ENCODE measurements at regions not wholly inside any gene's neighbourhood (a gene's known extent, or its start where the extent isn't known, plus 50 kb on each side); places are given as distances from the start of the nearest gene placed in this dataset.

DNA sequence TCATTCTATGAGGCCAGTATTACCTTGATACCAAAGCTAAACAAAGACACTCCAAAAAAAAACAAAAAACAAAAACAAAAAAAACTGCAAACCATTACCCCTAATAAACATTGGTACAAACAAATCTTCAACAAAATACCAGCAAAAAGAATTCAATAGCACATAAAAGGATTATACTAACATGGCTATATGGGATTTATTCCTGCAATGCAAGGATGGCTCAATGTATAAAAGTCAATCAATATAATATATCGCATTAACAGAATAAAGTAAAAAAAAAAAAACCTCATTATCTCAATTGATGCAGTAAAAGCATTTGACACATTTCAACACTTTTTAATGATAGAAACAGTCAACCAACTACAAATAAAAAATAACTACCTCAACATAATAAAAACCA is 233.3 kb upstream of the NFE2L3 start:
- DNase-seq (ENCODE audit: low spot score): no peak
- TF ChIP-seq, protein P1, sequence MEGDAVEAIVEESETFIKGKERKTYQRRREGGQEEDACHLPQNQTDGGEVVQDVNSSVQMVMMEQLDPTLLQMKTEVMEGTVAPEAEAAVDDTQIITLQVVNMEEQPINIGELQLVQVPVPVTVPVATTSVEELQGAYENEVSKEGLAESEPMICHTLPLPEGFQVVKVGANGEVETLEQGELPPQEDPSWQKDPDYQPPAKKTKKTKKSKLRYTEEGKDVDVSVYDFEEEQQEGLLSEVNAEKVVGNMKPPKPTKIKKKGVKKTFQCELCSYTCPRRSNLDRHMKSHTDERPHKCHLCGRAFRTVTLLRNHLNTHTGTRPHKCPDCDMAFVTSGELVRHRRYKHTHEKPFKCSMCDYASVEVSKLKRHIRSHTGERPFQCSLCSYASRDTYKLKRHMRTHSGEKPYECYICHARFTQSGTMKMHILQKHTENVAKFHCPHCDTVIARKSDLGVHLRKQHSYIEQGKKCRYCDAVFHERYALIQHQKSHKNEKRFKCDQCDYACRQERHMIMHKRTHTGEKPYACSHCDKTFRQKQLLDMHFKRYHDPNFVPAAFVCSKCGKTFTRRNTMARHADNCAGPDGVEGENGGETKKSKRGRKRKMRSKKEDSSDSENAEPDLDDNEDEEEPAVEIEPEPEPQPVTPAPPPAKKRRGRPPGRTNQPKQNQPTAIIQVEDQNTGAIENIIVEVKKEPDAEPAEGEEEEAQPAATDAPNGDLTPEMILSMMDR (IDR thresholded peaks at IDR 0.05): no peak
- H3K27ac ChIP-seq: no peak overlapping the region
- no peak overlapping the region for H3K4me3 ChIP-seq

DNA sequence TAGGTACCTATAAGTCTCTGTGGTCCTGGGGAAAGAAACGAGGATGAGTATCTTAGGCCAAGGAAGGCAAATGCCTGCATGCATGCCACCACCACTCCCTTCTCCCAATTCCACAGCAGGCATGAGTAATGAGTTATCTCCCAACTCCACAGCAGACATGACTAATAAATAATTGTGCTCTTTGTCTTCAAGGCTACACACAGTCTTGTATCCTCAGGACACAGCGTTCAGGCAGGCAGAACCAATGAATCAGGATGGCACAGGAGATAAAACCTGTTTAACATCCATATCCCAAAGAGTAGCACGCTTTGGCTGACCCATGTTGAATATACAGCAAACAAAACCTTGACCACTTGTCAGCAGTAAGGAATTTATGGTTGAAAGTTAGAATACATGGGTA is 229.7 kb upstream of the NFE2L3 start:
- TF ChIP-seq, protein P1 (IDR thresholded peaks at IDR 0.05): no peak
- Histone ChIP-seq H3K4me3 (no peak overlapping the region), H3K27ac (no peak overlapping the region)
- DNase-seq (ENCODE audit: low spot score): no peak

DNA sequence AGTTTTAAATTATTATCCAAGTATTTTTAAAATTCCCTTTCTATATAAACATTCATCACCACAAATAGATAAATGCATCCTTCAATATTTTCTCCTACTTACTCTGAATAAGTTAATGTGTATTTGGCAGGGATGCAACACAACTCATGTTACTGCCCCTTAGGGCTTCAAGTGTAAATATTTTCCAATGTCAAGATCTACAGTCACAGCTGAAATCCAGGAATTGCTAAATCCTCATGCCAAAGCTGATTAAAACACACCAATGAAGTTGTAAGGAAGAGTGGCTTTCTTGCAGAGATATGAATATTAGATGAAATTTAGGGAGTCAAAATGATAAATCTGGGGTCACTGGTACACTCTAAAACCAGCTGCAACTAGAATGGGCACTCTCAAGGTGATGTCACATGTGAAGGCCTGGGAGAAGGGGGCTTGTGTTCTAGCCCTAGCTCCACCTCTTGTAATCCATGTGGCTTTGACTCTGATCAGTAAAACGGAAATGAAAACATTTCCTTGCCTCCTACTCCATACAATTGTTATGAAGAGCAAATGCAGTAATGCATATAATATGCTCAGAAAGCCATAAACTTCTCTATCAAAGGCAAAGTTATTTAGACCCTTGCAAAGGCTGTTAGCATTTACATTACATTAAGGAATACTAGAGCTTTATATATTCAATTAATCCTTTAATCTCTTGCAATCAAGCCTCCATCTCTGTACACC is 228.1 kb upstream of the NFE2L3 start:
- no peak for DNase-seq (ENCODE audit: low spot score)
- Histone ChIP-seq H3K27ac (no peak overlapping the region), H3K4me3 (no peak overlapping the region)
- TF ChIP-seq, protein P1 (IDR thresholded peaks at IDR 0.05): no peak

DNA sequence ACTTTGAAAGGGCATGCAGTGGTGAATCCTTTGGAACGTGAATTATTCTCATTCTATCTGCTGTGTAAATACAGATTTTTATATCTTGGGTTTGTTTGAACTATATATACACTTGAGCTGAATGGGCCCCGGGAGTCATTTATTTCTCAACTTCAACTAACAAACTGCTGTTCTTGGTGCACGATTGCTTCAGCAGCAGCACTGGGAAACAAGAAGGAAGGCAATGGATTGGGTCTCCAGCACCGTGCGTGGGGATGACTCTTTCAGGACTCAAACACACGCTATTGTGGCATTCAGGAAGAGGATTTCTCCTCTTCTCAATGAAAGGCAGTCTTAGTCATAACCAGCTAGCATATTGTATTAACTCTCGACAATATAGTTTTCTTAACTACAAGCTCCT is 226.0 kb upstream of the NFE2L3 start:
- no peak overlapping the region for H3K27ac ChIP-seq
- no peak for DNase-seq (ENCODE audit: low spot score)
- H3K4me3 ChIP-seq: no peak overlapping the region
- TF ChIP-seq, protein P1 (IDR thresholded peaks at IDR 0.05): no peak

DNA sequence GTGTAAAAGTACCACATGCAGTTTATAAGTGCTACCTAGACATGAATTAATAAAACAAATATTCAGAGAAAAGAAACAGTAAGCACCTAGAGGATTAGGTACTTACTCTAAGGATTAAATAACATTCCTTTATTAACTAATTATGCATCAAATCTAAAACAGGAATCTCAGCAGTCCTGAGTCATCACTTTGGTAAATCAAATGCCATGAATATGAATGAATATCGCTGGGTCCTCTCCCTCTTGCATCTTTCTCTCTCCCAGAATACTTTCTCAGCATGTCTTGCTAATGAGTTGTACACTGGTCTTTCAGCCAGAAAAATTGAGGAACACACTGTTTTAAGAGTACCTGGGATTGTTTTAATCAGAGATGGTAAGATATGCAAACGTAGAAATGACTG is 225.5 kb upstream of the NFE2L3 start:
- H3K27ac ChIP-seq: no peak overlapping the region
- H3K4me3 ChIP-seq: no peak overlapping the region
- TF ChIP-seq, protein P1 (IDR thresholded peaks at IDR 0.05): no peak
- no peak for DNase-seq (ENCODE audit: low spot score)

DNA sequence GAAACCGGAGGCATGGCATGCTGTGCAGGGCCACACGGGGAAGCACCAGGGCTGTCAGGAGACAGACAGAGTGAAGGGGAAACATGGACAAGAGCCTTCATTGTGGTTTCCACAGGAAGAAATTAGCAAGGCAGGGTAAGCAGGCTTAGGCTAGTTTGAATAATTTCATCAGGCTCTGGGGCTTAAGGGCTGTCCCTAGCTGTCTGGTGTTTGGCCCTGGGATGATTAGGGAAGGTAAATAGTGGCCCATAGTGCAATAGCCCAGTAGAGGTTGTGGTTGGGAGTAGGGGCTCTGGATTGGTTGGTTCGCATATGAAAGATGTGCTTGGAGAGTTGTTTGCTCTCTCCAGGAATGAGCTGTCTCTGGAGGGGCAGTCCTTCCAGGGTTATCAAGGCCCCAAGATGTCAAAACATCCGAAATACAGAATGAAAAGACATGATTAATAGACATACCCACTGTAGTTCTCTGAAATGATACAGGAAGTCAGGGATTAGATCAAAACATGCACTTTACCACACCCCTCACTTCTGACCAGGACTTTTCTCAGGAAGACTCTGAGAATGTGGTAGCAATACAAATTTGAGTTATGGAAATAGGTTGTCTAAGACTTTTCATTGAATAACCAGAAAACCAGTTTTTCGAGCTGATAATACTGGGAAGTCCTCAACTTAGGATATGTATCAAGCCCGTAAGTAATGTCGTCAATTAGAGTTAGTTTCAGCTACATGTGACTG is 224.9 kb upstream of the NFE2L3 start:
- H3K27ac ChIP-seq: no peak overlapping the region
- no peak overlapping the region for H3K4me3 ChIP-seq
- TF ChIP-seq, protein P1 (IDR thresholded peaks at IDR 0.05): no peak
- no peak for DNase-seq (ENCODE audit: low spot score)

DNA sequence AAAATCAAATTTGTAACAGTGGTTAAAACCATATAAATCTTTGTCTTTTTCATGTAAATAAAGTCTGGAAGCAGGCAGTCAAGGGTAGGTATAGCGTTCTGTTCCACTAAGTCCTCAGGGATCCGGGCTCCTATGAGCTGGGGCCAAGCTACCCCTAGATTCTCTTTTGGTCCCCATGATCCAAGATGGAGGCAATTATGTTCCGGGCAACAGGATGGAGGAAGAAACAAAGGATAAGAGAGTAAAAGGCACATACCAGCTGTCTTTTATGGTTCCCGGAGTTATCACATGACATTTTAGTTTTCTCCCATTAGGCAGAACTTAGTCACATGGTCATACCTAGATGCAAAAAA is 224.4 kb upstream of the NFE2L3 start:
- TF ChIP-seq, protein P1 (IDR thresholded peaks at IDR 0.05): no peak
- no peak for DNase-seq (ENCODE audit: low spot score)
- H3K4me3 ChIP-seq: no peak overlapping the region
- no peak overlapping the region for H3K27ac ChIP-seq
